ENCODE measurements at regions not wholly inside any gene's neighbourhood (a gene's known extent, or its start where the extent isn't known, plus 50 kb on each side); places are given as distances from the start of the nearest gene placed in this dataset.
"Not testable (repeated sequence)": the region's sequence is repeated elsewhere in the genome, so short reads cannot be mapped to it uniquely, and the experiment has no call there.

GRCh38 chr2:239801404-239802184 lies 223.5 kb downstream of the NDUFA10 start:
- no peak for DNase-seq

GRCh38 chr2:239800785-239801386 lies 224.3 kb downstream of the NDUFA10 start:
- DNase-seq, result no peak

- DNase-seq, result no peak
Measured at GRCh38 chr2:239797316-239797715, 227.8 kb downstream of the NDUFA10 start.

DNA sequence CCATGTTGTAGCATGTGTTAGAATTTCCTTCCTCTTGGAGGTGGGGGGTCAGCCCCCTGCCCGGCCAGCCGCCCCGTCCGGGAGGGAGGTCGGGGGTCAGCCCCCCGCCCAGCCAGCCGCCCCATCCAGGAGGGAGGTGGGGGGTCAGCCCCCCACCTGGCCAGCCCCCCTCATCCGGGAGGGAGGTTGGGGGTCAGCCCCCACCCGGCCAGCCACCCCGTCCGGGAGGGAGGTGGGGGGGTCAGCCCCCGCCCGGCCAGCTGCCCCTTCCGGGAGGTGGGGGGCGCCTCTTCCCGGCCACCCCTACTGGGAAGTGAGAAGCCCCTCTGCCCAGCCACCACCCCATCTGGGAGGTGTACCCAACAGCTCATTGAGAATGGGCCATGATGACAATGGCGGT lies 229.4 kb downstream of the NDUFA10 start:
- not testable (repeated sequence) for DNase-seq

- no peak for DNase-seq
Measured at GRCh38 chr2:239793836-239794235, 231.3 kb downstream of the NDUFA10 start.

- no peak for DNase-seq
Measured at GRCh38 chr2:239793086-239793485, 232.1 kb downstream of the NDUFA10 start.

DNA sequence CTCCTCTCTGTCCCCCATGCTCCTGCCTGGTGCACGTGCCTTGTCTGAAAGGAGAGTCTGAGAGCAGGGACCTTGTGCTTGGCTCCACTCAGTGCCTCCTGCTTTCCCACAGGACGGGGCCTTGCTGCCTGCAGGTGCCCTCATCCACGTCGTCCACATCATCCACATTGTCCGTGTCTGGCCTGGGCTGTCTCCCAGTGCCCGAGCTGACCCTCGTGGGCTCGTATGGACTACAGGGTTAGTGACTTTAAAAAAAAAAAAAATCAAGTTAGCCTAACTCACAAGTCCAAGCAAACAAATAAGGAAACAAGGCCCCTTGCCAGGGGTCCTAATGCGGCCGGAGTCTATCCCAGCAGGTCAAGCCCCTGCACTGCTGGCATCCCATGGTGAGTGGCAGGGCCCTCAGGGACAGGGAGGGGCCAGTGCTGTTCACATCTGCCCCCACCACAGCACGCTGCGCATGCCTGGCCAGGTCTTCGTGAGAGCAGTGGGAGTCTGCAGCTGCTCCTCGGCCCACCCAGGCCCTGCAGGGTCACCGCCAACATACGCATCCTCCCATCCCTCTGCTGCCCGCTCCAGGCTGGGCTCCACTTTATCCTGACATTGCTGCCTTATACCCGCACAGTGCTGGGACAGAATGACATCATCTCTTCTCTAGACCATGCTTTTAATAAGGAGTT lies 232.6 kb downstream of the NDUFA10 start:
- DNase-seq, result no peak

GRCh38 chr2:239791526-239792404 lies 233.4 kb downstream of the NDUFA10 start:
- DNase-seq, result no peak

DNA sequence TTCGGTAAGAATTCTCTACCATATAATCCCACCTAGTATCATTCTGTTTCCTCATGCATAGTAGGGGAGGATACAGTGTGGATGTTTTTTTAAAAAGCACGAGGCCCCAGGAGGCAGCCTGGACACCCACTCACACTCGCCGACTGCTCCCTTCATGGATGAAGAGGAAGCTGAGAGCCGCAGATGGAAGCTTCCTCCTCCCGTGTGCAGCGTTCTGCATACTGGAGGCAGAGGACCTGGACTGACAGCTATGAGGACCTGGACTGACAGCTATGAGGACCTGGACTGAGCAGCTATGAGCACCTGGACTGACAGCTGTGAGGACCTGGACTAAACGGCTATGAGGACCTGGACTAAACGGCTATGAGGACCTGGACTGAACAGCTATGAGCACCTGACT lies 234.4 kb downstream of the NDUFA10 start:
- DNase-seq, result no peak

GRCh38 chr2:239790313-239790712 lies 234.8 kb downstream of the NDUFA10 start:
- no peak for DNase-seq

DNA sequence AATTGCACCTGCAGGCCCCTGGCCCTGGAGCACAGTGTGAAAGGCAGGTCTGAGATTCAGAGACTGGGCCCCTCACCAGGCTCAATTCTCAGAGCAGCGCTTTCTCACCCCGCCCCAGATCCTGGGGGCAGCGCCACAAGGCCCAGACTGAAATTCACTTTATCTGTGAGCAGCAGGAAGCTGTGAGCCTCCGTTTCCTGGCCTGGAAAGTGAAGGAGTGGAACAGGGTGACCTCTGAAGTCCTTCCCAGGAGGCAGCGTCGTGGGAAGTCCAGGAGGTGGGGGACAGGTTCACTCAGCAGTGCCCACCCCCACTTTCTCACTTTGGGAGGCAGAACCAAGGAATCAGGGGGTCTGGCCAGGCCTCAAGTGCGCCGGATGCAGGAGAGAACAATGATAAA lies 235.4 kb downstream of the NDUFA10 start:
- no peak for DNase-seq

DNA sequence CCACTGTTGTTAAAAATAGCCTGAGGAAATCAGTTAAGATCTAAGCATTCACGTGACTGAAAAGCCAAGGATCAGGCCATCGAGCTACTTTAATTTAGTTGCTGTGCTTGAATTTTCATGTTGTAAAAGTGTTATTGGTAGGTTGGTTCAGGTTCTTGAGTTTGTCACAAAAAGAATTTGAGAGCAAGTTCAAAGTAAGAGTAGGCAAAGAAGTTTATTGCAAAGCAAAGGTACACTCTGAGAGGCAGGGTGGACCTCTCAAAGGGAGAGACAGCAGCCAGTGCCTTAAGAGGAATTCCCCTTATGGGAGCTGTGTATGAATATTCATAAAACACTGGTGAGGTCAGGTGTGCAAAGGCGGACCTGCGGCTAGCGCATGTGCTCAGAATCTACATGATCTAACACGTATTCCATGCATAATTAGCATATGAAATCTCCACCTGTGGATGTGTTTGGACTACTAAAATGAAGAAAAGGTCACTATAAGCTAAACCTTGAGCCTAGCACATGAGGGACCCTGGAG lies 236.5 kb downstream of the NDUFA10 start:
- DNase-seq, result no peak

DNA sequence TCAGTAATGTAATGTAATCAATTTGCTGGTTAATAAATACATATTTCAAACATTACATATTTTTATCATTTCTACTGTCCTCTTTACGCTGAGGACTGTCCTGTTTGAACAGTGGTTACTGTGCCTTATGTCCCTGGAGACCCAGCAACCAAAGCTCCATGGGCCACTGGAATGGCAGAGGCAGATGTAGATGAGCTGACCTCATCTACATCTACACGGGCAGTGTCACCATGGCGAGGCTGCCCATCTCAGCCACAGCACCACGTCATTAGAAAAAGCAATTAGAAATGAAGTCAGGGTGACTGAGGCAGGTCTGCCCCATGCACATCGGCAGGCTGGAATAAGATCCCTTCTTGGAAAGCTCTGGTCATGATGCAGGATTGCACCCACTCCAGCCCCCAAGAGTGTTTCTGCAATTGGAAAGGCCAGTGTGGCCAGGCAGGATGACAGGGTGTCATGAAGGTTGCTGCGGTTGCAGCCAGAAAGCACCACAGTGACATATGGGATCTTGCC lies 237.5 kb downstream of the NDUFA10 start:
- no peak for DNase-seq

- no peak for DNase-seq
Measured at GRCh38 chr2:239786791-239787190, 238.4 kb downstream of the NDUFA10 start.

DNA sequence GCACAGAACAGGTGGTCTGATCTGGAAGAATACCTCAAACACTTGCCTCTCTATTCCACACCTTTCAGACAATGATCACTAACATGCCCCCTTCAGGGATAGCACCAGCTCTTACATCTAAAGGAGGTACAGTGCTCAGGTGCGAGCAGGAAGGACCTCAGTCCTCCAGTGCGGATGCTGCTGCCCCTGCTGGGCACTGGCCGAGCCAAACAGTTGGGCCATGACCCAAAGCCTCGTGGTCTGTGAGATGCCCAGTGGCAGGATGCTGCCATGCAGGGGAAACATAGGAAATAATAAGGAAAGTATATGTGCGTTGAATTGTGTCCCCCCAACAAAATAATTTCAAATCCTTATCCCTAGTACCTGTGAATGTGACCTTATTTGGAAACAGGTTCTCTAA lies 243.7 kb downstream of the NDUFA10 start:
- DNase-seq, result no peak

GRCh38 chr2:239780236-239780994 lies 244.7 kb downstream of the NDUFA10 start:
- DNase-seq, result no peak

GRCh38 chr2:239779584-239779983 lies 245.6 kb downstream of the NDUFA10 start:
- DNase-seq, result no peak

DNA sequence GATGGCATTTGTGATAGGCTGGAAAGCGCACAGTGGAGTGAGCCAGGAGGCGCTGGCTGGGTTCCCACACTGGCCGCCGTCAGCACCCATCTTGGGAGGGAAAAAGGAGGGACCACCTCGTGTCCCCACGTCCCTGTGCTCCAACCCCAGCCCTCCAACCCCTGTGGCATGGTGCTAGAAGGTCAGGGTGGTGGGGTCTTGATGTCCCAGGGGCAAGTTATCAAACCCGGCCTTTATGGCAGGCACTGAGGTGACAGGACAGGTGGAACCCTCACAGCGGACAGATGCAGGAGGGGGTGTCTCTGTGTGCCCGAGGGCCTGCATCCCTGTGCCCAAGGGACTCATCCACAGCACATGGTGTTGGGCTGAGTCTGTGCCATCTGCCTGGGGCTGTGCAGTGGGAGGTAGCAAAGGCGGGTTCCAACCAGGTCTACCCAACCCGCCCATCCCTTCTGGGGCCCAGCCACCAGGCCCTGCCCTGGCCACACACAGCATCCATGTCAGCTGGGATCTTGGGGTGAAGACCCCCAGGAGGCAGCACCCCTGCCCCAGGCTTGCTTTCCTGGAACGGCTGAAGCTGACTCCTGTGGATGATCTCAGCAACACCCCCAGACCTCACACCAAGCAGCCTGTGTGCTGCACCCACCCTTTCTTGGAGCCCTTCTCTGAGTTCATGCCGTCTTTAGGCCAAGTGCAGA lies 246.1 kb downstream of the NDUFA10 start:
- no peak for DNase-seq

- no peak for DNase-seq
Measured at GRCh38 chr2:239778042-239778851, 246.9 kb downstream of the NDUFA10 start.

DNA sequence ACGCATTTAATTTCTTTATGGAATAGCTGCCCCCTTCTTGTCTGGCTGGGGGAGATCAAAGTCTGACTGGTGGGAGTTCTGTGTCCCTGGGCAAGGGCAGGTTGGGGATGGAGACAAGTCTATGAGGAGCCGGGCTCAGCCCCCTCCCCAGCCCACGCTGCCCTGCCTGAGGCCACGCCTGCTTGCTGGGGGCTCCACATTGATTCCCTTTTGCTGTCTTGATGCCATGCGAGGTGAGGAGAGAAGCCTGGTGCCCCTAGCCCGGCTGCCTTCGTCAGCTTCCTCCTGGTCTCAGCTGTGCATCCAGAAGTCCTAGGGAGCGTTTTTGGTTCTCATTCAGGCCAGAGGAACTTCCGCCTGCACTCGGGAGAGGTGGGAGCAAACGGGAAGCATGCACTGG lies 247.9 kb downstream of the NDUFA10 start:
- no peak for DNase-seq
